HT-29 (cell line): ENCODE measurements at regions not wholly inside any gene's neighbourhood (a gene's known extent, or its start where the extent isn't known, plus 50 kb on each side); places are given as distances from the start of the nearest gene placed in this dataset.
"Not testable (repeated sequence)": the region's sequence is repeated elsewhere in the genome, so short reads cannot be mapped to it uniquely, and the experiment has no call there.

Source experiments
- DNase-seq: peaks from one replicate; pipeline ENCODE4 v3.0.0-alpha.2; 2015; ENCODE audit warnings: low spot score

DNA sequence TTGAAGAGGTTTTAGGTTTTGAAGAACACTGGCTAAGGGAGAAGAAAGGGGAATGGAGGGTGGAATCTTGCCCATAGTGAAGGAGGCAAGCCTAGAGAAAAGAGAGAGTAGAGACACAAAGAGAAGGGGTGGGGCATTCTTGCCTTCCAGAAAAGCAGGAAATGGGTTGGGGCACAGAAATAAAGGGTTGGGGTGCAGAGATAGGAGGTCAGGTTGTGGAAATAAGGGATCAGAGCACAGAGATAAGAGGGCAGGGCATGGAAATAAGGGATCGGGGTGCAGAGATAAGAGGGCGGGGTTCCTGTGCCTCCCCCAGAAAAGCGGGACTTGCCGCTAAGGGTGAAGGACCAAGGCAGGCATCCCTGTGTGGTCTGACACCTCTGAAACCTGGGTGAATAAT is 69.9 kb downstream of the ALG1L2 start:
- not testable (repeated sequence) for DNase-seq

GRCh38 chr3:130153247-130153646 is 71.6 kb downstream of the ALG1L2 start:
- not testable (repeated sequence) for DNase-seq

- DNase-seq: not testable (repeated sequence)
Observed at GRCh38 chr3:130155464-130155863, 73.8 kb downstream of the ALG1L2 start.

- DNase-seq: not testable (repeated sequence)
Observed at GRCh38 chr3:130166856-130167255, 85.2 kb downstream of the ALG1L2 start.

GRCh38 chr3:130175195-130175594 is 93.6 kb downstream of the ALG1L2 start:
- DNase-seq: not testable (repeated sequence)

DNA sequence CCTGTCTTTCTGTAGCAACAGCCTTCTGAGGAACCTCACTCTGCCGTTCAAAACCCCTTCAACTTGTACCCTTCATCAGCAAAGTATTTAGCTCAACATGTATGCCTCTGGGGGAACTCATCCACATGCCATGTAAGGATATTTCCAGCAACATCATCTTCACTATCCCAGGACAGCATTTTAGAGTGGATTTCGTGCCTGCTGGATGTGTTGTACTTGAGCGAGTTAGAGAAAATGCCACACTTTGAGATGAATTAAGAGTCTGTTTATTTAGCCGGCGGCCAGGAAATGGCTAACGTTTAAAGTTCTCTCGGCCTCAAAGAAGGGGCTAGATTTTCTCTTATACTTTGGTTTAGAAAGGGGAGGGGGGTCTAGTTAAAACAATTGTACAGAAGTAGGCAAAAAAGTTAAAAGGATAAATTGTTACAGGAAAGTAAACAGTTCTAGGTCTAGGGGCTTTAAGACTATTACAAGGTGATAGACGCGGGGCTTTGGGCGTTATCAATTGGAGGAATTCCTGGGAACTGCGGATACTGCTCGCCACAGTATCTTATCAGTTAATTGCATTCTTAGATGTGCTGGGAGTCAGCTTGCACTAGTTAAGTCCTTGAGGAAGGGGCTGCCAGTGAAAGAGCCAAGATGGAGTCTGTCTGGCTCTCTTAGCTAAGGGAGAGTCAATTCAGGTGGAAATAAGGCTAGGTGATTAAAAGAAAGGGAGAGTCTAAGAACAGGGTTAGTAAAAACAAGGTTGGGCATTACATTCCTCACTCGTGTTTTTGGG is 95.0 kb downstream of the ALG1L2 start:
- not testable (repeated sequence) for DNase-seq

DNA sequence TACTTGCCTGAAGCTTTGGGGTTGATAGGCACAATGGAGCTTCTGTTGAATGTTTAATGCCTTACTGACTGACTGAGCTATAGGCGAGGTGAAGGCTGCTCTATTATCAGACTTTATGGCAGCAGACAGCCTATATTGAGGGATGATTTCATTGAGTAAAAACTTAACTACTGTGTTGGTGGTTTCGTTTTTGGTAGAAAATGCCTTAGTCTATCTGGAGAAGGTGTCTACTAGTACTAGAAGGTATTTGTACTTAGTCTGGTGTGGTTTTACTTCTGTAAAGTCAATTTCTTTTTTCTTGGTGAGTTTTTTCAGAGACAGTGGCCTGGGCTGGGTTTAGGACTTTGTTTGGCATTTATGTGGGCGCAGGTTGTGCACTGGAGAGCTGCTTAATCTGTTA is 97.2 kb downstream of the ALG1L2 start:
- DNase-seq: not testable (repeated sequence)

DNA sequence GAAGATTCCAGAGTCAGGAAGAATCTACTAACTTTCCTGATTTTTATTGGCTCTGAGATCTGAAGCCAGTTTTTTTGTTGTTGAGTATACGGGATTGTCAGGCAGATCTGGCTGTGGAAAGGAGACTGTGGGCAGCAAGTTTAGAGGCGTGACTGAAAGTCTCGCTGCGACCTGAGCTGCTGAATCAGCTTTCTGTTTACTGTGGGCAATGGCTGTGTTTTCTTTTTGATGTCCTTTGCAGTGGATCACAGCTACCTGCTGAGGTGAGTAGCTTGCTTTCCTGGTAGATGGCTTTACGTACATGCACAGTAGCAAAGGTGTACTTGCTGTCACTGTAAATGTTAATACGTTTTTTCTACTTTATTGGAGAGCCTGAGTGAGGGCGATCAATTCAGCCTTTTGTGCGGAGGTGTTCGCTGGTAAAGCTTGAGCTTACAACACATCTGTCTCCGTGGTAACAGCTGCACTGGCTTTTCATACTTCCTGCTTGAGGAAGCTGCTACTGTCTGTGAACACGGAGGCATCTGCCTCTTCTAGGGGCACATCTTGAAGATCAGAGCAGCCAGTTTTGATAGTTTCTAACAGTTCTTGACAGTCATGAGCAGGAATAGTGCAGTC is 97.8 kb downstream of the ALG1L2 start:
- peak; percentile 23 for DNase-seq

DNA sequence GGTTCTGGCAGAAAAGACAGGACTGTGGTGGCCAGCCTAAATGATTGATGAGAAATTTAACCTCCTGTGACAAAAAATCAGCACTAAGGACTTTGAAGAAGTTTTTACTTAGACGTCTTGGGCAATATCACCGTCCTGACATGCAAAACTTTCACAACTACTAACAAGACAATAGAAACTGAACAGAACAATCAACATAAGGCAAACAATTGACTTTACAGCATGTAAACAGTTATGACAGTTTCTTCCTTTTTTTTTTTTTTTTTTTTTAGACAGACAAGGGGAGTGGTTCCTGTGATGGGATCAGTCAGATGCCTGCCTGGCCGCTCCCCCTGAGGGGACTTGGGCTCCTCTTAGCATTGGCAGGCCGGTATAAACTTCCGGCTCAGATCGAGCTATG is 100.8 kb downstream of the ALG1L2 start:
- not testable (repeated sequence) for DNase-seq

- not testable (repeated sequence) for DNase-seq
Observed at GRCh38 chr3:130183689-130184088, 102.1 kb downstream of the ALG1L2 start.

DNA sequence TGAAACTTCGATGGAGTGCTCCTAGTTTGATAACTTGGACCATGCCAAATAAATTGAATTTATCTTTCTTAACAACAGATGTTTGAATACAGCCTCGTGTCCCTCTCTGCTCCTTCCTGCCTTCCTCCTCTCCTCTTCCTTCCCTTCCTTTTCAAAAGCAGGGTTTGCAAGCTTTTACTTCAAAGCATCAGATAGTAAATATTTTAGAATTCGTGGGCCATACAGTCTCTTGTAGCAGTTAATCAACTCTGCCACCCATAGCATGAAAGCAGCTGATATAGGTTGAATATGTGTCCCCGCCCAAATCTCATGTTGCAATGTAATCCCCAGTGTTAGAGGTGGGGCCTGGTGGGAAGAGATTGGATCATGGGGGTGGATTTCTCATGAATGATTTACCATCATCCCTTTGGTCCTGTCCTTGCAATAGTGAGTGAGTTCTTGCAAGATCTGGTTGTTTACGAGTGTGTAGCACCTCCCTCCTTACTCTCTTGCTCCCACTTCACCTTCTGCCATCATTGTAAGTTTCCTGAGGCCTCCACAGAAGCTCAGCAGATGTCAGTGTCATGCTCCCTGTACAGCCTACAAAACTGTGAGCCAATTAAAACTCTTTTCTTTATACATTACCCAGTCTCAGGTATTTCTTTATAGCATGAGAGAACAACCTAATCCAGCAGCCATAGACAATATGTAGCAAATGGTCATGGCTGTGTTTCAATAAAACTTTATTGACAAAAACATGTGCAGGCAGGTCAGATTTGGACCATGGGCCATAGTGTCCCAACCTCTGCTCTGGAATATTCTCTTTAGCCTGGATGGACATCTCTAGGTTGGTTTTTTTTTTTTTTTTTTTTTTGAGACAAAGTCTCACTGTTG is 102.8 kb downstream of the ALG1L2 start:
- DNase-seq: not testable (repeated sequence)

DNA sequence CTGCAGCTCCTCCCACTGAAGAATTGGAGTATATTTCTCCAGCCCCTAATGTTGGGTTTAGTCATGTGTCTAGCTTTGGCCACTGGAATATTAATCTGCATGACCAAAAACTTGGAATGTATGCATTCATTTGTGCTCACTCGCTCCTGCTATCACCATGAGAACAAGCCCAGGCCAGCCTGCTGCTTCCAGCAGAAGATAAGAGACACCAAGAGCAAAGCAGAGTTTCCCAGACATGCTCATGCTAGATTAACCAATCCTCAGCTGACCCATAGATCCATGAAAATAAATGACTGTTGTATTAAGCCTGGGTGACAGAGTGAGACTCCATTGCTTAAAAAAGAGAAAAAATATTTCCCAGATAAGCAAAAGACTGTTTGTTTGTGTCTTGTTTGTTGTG is 119.6 kb downstream of the ALG1L2 start:
- DNase-seq: not testable (repeated sequence)

DNA sequence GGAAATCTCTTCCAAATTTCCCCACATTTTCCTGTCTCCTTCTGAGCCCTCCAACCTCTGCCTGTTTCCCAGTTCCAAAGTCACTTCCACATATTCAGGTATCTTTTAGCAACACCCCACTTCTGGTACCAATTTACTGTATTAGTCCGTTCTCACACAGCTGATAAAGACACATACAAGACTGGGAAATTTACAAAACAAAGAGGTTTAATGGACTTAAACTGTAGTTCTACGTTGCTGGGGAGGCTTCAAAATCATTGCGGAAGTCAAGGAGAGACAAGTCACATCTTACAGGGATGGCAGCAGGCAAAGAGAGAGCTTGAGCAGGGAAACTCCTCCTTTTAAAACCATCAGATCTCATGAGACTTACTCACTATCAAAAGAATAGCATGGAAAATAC is 122.0 kb downstream of the ALG1L2 start:
- DNase-seq: not testable (repeated sequence)

- no peak for DNase-seq
Observed at GRCh38 chr3:130227540-130227939, 117.9 kb upstream of the COL6A5 start.

DNA sequence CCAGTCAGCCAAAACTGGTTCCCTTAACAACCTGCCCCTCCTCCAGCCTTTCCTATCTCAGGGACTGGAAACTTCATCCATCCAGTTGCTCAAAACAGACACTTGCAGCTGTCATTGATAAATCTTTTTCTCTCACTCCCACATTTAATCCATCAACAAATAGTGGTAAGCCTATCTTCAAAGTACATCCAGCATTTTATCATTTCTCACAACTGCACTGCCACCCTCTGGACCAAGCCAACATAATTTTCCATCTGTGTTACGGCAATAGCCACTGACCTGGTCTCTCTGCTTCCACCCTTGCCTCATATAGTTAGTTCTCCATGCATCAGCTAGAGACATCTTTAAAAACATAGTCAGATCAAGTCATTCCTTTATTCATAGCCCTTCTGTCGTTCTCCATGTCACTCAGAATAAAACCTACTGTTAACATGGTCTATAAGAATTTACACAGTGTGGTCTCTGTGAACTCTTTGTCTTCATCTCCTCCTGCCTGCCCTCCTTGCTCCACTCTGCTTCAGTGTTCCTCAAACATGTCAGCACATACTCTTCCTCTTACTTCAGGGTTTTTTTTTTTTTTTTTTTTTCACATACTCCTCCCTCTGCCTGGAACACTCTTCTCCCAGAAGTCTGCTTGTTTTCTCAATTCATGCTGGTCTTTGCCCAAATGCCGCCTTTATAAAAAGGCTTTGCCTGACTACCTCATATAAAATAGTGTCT is 102.5 kb upstream of the COL6A5 start:
- peak; percentile 39 for DNase-seq

DNA sequence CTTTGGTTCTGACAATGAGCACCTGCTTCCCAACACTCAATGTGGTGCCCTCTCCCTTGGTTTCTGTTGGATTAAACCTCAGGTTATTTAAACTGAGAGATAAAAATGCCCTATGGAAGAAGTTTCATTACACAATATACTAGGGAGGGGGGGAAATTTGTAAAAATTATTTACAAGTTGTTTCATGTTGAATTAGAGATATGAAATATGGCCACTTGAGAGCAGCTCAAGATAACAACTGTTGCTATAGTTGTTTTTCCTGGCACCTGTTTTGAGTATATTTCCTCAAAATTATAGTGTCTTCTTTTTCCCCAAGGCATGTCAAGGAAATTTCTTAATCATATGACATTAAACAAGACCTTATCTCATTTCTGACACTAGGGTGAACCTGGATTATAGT is 101.7 kb upstream of the COL6A5 start:
- no peak for DNase-seq

GRCh38 chr3:130250982-130251381 is 94.5 kb upstream of the COL6A5 start:
- no peak for DNase-seq

DNA sequence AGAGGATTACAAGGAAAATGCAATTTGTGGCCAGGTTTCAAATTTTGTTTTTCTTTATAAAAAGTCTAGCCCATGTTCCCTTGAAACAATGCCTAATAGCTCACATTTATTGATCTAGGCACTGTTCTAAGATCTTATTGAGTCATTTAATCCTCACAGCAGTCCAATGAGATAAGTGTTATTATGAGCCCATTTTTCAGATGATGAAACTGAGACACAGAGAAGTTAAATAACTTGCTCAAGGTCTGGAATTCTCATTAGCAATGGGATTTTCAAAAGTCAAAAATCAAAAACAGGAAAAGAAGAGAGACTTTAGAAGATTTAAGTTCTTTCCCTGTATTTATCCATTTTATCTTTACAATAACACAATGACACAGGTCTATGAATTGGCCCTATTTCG is 90.0 kb upstream of the COL6A5 start:
- DNase-seq: no peak

GRCh38 chr3:130256821-130257340 is 88.6 kb upstream of the COL6A5 start:
- no peak for DNase-seq

DNA sequence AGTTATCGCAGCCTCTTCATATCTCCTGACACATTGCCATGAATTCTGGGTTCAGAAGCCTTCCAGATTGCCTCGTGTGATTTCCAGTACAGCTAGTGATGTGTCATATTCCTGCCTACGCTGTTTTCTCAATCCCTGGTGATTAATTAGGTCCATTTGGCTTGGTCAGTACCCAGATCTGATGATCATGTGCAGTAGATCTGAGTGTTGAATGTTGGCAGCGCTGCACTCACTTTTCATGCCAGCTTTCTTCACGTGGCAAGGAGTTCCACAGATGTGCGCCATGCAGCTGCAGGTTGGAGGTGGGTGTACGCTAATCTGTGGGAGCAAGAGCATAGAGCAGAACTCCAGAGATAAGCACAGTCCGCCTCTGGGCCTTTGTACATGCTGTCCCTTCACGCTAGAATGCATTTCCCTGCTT is 86.9 kb upstream of the COL6A5 start:
- DNase-seq: no peak

- DNase-seq: no peak
Observed at GRCh38 chr3:130259166-130259874, 86.2 kb upstream of the COL6A5 start.
